PC-3 (cell line): ENCODE measurements at regions not wholly inside any gene's neighbourhood (a gene's known extent, or its start where the extent isn't known, plus 50 kb on each side); places are given as distances from the start of the nearest gene placed in this dataset.

ENCODE experiments used
- CTCF ChIP-seq: fragments of 300-600 bp; sonication (generic); conservative IDR thresholded peaks from 2 replicates; pipeline ENCODE4 v1.5.1; 2017; ENCODE audit warnings: antibody characterized with exemption, low read depth, mild to moderate bottlenecking, low read length
- EZH2 ChIP-seq: fragments of 300-600 bp; sonication (generic); IDR thresholded peaks from one replicate; pipeline ENCODE4 v1.6.1; 2017; ENCODE audit warnings: antibody characterized with exemption, mild to moderate bottlenecking, low read length; ENCODE audit not compliant: unreplicated experiment

- TF ChIP-seq CTCF (no peak), EZH2 (no peak)
Measured at GRCh38 chr3:6249679-6250078, 611.2 kb upstream of the GRM7 start.
